Liver (tissue), 8 donors: ENCODE measurements at regions not wholly inside any gene's neighbourhood (a gene's known extent, or its start where the extent isn't known, plus 50 kb on each side); places are given as distances from the start of the nearest gene placed in this dataset.

Experiments used
- DNase-seq: peaks from one replicate; pipeline ENCODE4 v3.0.0-alpha.2; 2017; ENCODE audit warnings: low spot score
- H3K27ac ChIP-seq, 2 donors: one replicate each; pipeline ENCODE4 v1.7.0; 2013; ENCODE audit warnings: inconsistent platforms in 2 of 2, low read length in 2 of 2, control low read depth in 1 of 2, low read depth in 1 of 2, mild to moderate bottlenecking in 1 of 2
- H3K27me3 ChIP-seq, 4 donors: one replicate each; pipeline versions ENCODE4 v1.6.1 to v1.7.0; 2013; ENCODE audit warnings: low read length in 3 of 4, inconsistent platforms in 1 of 4, mild to moderate bottlenecking in 1 of 4, moderate library complexity in 1 of 4; ENCODE audit not compliant: control insufficient read depth in 4 of 4, insufficient read depth in 4 of 4
- H3K36me3 ChIP-seq, 4 donors: one replicate each; pipeline versions ENCODE4 v1.6.1 to v1.7.0; 2013; ENCODE audit warnings: low read length in 3 of 4, mild to moderate bottlenecking in 3 of 4, low read depth in 1 of 4, moderate library complexity in 1 of 4; ENCODE audit not compliant: control insufficient read depth in 4 of 4, insufficient read depth in 3 of 4
- H3K4me1 ChIP-seq, 4 donors: one replicate each; pipeline versions ENCODE4 v1.6.1 to v1.7.0; 2013; ENCODE audit warnings: low read length in 3 of 4, mild to moderate bottlenecking in 3 of 4, moderate library complexity in 1 of 4; ENCODE audit not compliant: control insufficient read depth in 4 of 4, insufficient read depth in 4 of 4
- H3K4me3 ChIP-seq, 3 donors: one replicate each; pipeline versions ENCODE4 v1.6.1 to v1.7.0; 2013; ENCODE audit warnings: low read length in 3 of 3, control low read depth in 1 of 3, low read depth in 1 of 3, mild to moderate bottlenecking in 1 of 3
- H3K9ac ChIP-seq, 2 donors: one replicate each; pipeline ENCODE4 v1.7.0; 2013; ENCODE audit warnings: low read length in 2 of 2, mild to moderate bottlenecking in 2 of 2, moderate library complexity in 2 of 2, control low read depth in 1 of 2, low read depth in 1 of 2
- H3K9me3 ChIP-seq, 4 donors: one replicate each; pipeline versions ENCODE4 v1.6.1 to v1.7.0; 2013; ENCODE audit warnings: low read length in 3 of 4; ENCODE audit not compliant: control insufficient read depth in 4 of 4
- ATF3 ChIP-seq: IDR thresholded peaks from 2 replicates; pipeline ENCODE4 v1.6.1; 2016; ENCODE audit warnings: antibody characterized with exemption
- CTCF ChIP-seq: fragments of 150-350 bp; IDR thresholded peaks from 2 replicates; pipeline ENCODE4 v1.5.1; 2017; ENCODE audit warnings: improper control_type of control experiment, low read depth, low read length; ENCODE audit not compliant: missing input control
- EGR1 ChIP-seq, 2 donors: IDR thresholded peaks; 2 replicates each; pipeline ENCODE4 v1.6.1; 2016 to 2018; ENCODE audit warnings: antibody characterized with exemption in 2 of 2, low read depth in 2 of 2
- FOXA1 ChIP-seq: IDR thresholded peaks from 2 replicates; pipeline ENCODE4 v1.6.1; 2016; ENCODE audit warnings: antibody characterized with exemption
- FOXA2 ChIP-seq: IDR thresholded peaks from 2 replicates; pipeline ENCODE4 v1.6.1; 2016; ENCODE audit warnings: antibody characterized with exemption
- GABPA ChIP-seq, 2 donors: IDR thresholded peaks in 1 of 2; conservative IDR thresholded peaks in 1 of 2; 2 replicates each; pipeline ENCODE4 v1.6.1; 2016; ENCODE audit warnings: antibody characterized with exemption in 2 of 2, mild to moderate bottlenecking in 1 of 2, moderate library complexity in 1 of 2
- HNF4A ChIP-seq, 2 donors: conservative IDR thresholded peaks; 2 replicates each; pipeline ENCODE4 v1.6.1; 2016; ENCODE audit warnings: antibody characterized with exemption in 2 of 2, mild to moderate bottlenecking in 2 of 2
- HNF4G ChIP-seq: IDR thresholded peaks from 2 replicates; pipeline ENCODE4 v1.6.1; 2016; ENCODE audit warnings: antibody characterized with exemption
- JUND ChIP-seq, 2 donors: IDR thresholded peaks; 2 replicates each; pipeline ENCODE4 v1.6.1; 2016; ENCODE audit warnings: antibody characterized with exemption in 2 of 2
- MAX ChIP-seq: IDR thresholded peaks from 2 replicates; pipeline ENCODE4 v1.6.1; 2016; ENCODE audit warnings: antibody characterized with exemption
- NR2F2 ChIP-seq: IDR thresholded peaks from 2 replicates; pipeline ENCODE4 v1.6.1; 2016; ENCODE audit warnings: antibody characterized with exemption
- RAD21 ChIP-seq, 2 donors: IDR thresholded peaks; 2 replicates each; pipeline ENCODE4 v1.6.1; 2016; ENCODE audit warnings: antibody characterized with exemption in 2 of 2, mild to moderate bottlenecking in 2 of 2
- RXRA ChIP-seq, 2 donors: IDR thresholded peaks; 2 replicates each; pipeline ENCODE4 v1.6.1; 2017 to 2018; ENCODE audit warnings: antibody characterized with exemption in 2 of 2, mild to moderate bottlenecking in 1 of 2
- SP1 ChIP-seq: IDR thresholded peaks from 2 replicates; pipeline ENCODE4 v1.6.1; 2018; ENCODE audit warnings: antibody characterized with exemption, mild to moderate bottlenecking
- TAF1 ChIP-seq: conservative IDR thresholded peaks from 2 replicates; pipeline ENCODE4 v1.6.1; 2016; ENCODE audit warnings: antibody characterized with exemption, mild to moderate bottlenecking
- YY1 ChIP-seq: IDR thresholded peaks from 2 replicates; pipeline ENCODE4 v1.6.1; 2016; ENCODE audit warnings: antibody characterized with exemption, mild to moderate bottlenecking
- ZBTB33 ChIP-seq: IDR thresholded peaks from 2 replicates; pipeline ENCODE4 v1.6.1; 2016; ENCODE audit warnings: antibody characterized with exemption
- WGBS: extraction: QIAGEN DNeasy Blood & Tissue Kit; methylation state at CpG from one replicate; pipeline ENCODE4 v1.1.7; 2013; 5-methylcytosine and 5-hydroxymethylcytosine counted together
- donor health status: healthy.
- donor health status: healthy.
- donor health status: healthy.
- donor health status: healthy.
- donor health status: healthy.

GRCh38 chr3:30199096-30199759 lies 407.2 kb upstream of the TGFBR2 start:
- Histone ChIP-seq H3K9me3 (no peaks in the 10 kb centered on the region), H3K27ac (no peak overlapping the region), H3K4me3 (no peak overlapping the region), H3K4me1 (no peaks in the 10 kb centered on the region), H3K27me3 (no peaks in the 10 kb centered on the region), H3K9ac (no peak overlapping the region), H3K36me3 (no peaks in the 10 kb centered on the region)
- DNase-seq: peak; percentile 70
- no peak for TF ChIP-seq MAX
- no peak for TF ChIP-seq HNF4G
- peak; percentile 91 to 92 for TF ChIP-seq RAD21 (IDR thresholded peaks at IDR 0.05)
- no peak for TF ChIP-seq GABPA (IDR thresholded peaks at IDR 0.05 in 1 of 2, conservative IDR thresholded peaks at IDR 0.05 in 1 of 2)
- TF ChIP-seq CTCF: peak; percentile 73
- no peak for TF ChIP-seq HNF4A (conservative IDR thresholded peaks at IDR 0.05)
- 47% methylated on average over 6 of the region's 6 CpGs for WGBS

GRCh38 chr3:30199855-30200254 lies 406.5 kb upstream of the TGFBR2 start:
- TF ChIP-seq TAF1 (no peak), EGR1 (IDR thresholded peaks at IDR 0.05; ENCODE audit: low read depth in 2 of 2) (no peak), FOXA1 (no peak), HNF4A (conservative IDR thresholded peaks at IDR 0.05) (no peak), GABPA (IDR thresholded peaks at IDR 0.05 in 1 of 2, conservative IDR thresholded peaks at IDR 0.05 in 1 of 2) (no peak), SP1 (no peak), FOXA2 (no peak), YY1 (no peak), RAD21 (IDR thresholded peaks at IDR 0.05) (no peak), RXRA (IDR thresholded peaks at IDR 0.05) (no peak)
- no peaks in the 10 kb centered on the region for H3K9me3 ChIP-seq
- H3K27me3 ChIP-seq: no peaks in the 10 kb centered on the region
- H3K36me3 ChIP-seq: no peaks in the 10 kb centered on the region
- no peaks in the 10 kb centered on the region for H3K4me1 ChIP-seq
- DNase-seq: no peak
- H3K27ac ChIP-seq: no peak overlapping the region
- no peak overlapping the region for H3K4me3 ChIP-seq
- WGBS: 96% methylated on average over 3 of the region's 3 CpGs
- no peak overlapping the region for H3K9ac ChIP-seq

- Histone ChIP-seq H3K27ac (no peak overlapping the region), H3K27me3 (no peaks in the 10 kb centered on the region), H3K4me3 (no peak overlapping the region), H3K4me1 (no peaks in the 10 kb centered on the region), H3K9ac (no peak overlapping the region), H3K9me3 (no peaks in the 10 kb centered on the region), H3K36me3 (no peaks in the 10 kb centered on the region)
- DNase-seq: no peak
- no peak for TF ChIP-seq NR2F2
- no peak for TF ChIP-seq FOXA1
- no peak for TF ChIP-seq RXRA (IDR thresholded peaks at IDR 0.05)
- TF ChIP-seq ZBTB33: no peak
- no peak for TF ChIP-seq SP1
- TF ChIP-seq FOXA2: no peak
- TF ChIP-seq MAX: no peak
- no peak for TF ChIP-seq JUND (IDR thresholded peaks at IDR 0.05)
- TF ChIP-seq CTCF: no peak
- no peak for TF ChIP-seq GABPA (IDR thresholded peaks at IDR 0.05 in 1 of 2, conservative IDR thresholded peaks at IDR 0.05 in 1 of 2)
- no peak for TF ChIP-seq ATF3
- TF ChIP-seq RAD21 (IDR thresholded peaks at IDR 0.05): no peak
- TF ChIP-seq HNF4A (conservative IDR thresholded peaks at IDR 0.05): no peak
- TF ChIP-seq HNF4G: no peak
- no peak for TF ChIP-seq EGR1 (IDR thresholded peaks at IDR 0.05; ENCODE audit: low read depth in 2 of 2)
These were observed 404.7 kb upstream of the TGFBR2 start for GRCh38 chr3:30201715-30202114.
